GM12878 (cell line): ENCODE measurements at regions not wholly inside any gene's neighbourhood (a gene's known extent, or its start where the extent isn't known, plus 50 kb on each side); places are given as distances from the start of the nearest gene placed in this dataset.

Experiments
- ASH2L ChIP-seq: fragments of 300-600, 200-600 bp; sonication (generic); IDR thresholded peaks from 2 replicates; pipeline ENCODE4 v1.6.1; 2017; ENCODE audit warnings: low read depth, mild to moderate bottlenecking, borderline replicate concordance
- ATF3 ChIP-seq: IDR thresholded peaks from 2 replicates; pipeline ENCODE4 v1.6.1; 2011; ENCODE audit warnings: low read depth, mild to moderate bottlenecking, low read length, moderate library complexity, borderline replicate concordance; ENCODE audit errors: extremely low read depth
- CBX3 ChIP-seq: fragments of 200-600 bp; sonication (generic); IDR thresholded peaks from 2 replicates; pipeline ENCODE4 v1.6.1; 2016; ENCODE audit warnings: low read depth, borderline replicate concordance
- NR2C1 ChIP-seq: fragments of 450-650 bp; IDR thresholded peaks from 2 replicates; pipeline ENCODE4 v1.6.1; 2017; ENCODE audit warnings: antibody characterized with exemption, mild to moderate bottlenecking, moderate library complexity
- SMAD5 ChIP-seq: IDR thresholded peaks from 2 replicates; pipeline ENCODE4 v1.6.1; 2016; ENCODE audit warnings: antibody characterized with exemption, low read depth
- WRNIP1 ChIP-seq: IDR thresholded peaks from 2 replicates; pipeline ENCODE4 v1.6.1; 2011; ENCODE audit warnings: low read depth, low read length, improper control_type of control experiment, borderline replicate concordance
- ZNF384 ChIP-seq: IDR thresholded peaks from 2 replicates; pipeline ENCODE4 v1.6.1; 2012; ENCODE audit warnings: low read depth, mild to moderate bottlenecking, low read length, improper control_type of control experiment, borderline replicate concordance
- ZNF622 ChIP-seq: fragments of 450-650 bp; IDR thresholded peaks from 2 replicates; pipeline ENCODE4 v1.6.1; 2017; ENCODE audit warnings: mild to moderate bottlenecking, inconsistent platforms
- TF ChIP-seq, protein P1 (sequence below): IDR thresholded peaks from 2 replicates; pipeline ENCODE4 v1.6.1; 2012; ENCODE audit warnings: improper control_type of control experiment, low read depth, low read length; ENCODE audit not compliant: insufficient replicate concordance

DNA sequence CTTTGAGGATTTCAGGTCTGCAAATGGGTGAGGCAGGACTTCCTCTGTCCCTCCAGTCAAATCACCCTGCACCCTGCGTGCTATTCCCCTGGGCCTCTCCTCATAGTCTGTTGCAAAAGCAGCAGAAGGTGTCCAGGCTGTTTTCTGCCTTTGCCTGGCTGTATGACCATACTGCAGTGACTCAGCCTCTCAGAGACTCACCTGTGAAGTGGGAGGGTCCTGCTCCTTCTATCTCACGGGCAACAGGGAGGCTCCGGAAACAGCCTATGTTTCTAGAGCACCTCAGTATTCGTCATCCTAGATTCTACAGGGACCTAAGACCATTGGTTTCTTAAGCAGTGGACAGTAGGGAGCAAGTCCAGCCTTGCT is 216.4 kb downstream of the TLE3 start (continued):
- TF ChIP-seq, protein P1, sequence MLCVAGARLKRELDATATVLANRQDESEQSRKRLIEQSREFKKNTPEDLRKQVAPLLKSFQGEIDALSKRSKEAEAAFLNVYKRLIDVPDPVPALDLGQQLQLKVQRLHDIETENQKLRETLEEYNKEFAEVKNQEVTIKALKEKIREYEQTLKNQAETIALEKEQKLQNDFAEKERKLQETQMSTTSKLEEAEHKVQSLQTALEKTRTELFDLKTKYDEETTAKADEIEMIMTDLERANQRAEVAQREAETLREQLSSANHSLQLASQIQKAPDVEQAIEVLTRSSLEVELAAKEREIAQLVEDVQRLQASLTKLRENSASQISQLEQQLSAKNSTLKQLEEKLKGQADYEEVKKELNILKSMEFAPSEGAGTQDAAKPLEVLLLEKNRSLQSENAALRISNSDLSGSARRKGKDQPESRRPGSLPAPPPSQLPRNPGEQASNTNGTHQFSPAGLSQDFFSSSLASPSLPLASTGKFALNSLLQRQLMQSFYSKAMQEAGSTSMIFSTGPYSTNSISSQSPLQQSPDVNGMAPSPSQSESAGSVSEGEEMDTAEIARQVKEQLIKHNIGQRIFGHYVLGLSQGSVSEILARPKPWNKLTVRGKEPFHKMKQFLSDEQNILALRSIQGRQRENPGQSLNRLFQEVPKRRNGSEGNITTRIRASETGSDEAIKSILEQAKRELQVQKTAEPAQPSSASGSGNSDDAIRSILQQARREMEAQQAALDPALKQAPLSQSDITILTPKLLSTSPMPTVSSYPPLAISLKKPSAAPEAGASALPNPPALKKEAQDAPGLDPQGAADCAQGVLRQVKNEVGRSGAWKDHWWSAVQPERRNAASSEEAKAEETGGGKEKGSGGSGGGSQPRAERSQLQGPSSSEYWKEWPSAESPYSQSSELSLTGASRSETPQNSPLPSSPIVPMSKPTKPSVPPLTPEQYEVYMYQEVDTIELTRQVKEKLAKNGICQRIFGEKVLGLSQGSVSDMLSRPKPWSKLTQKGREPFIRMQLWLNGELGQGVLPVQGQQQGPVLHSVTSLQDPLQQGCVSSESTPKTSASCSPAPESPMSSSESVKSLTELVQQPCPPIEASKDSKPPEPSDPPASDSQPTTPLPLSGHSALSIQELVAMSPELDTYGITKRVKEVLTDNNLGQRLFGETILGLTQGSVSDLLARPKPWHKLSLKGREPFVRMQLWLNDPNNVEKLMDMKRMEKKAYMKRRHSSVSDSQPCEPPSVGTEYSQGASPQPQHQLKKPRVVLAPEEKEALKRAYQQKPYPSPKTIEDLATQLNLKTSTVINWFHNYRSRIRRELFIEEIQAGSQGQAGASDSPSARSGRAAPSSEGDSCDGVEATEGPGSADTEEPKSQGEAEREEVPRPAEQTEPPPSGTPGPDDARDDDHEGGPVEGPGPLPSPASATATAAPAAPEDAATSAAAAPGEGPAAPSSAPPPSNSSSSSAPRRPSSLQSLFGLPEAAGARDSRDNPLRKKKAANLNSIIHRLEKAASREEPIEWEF: no peak
- no peak for TF ChIP-seq NR2C1
- TF ChIP-seq CBX3: no peak
- TF ChIP-seq ZNF622: no peak
- TF ChIP-seq ATF3: no peak
- TF ChIP-seq SMAD5: no peak
- no peak for TF ChIP-seq ASH2L
- no peak for TF ChIP-seq ZNF384
- TF ChIP-seq WRNIP1: no peak
